GM12801 (cell line): ENCODE measurements at regions not wholly inside any gene's neighbourhood (a gene's known extent, or its start where the extent isn't known, plus 50 kb on each side); places are given as distances from the start of the nearest gene placed in this dataset.

ENCODE experiments used
- CTCF ChIP-seq: IDR thresholded peaks from one replicate; pipeline ENCODE4 v1.5.1; 2011; ENCODE audit warnings: control low read depth; ENCODE audit not compliant: insufficient read length; ENCODE audit errors: extremely low read depth

GRCh38 chr4:66035701-66036100, 365.4 kb upstream of the EPHA5 start:
- no peak for TF ChIP-seq CTCF

- TF ChIP-seq CTCF = no peak
These were observed 364.4 kb upstream of the EPHA5 start for GRCh38 chr4:66034671-66035070.

DNA sequence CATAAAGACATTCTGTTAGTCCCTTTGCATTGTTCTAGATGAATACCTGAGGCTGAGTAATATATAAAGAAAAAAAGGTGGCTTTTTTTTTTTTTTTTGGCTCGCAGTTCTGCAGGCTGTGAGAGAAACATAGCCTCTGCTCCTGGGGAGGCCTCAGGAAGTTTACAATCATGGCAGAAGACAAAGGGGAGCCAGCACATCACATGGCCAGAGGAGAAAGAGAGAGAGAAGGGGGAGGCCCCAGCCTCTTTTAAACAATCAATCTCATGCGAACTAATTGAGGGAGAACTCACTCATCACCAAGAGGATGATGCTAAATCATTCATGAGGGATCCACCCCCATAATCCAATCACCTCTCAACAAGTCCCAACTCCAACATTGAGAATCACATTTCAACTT, 364.0 kb upstream of the EPHA5 start:
- no peak for TF ChIP-seq CTCF

- TF ChIP-seq CTCF = no peak
These were observed 362.3 kb upstream of the EPHA5 start for GRCh38 chr4:66032571-66032970.

DNA sequence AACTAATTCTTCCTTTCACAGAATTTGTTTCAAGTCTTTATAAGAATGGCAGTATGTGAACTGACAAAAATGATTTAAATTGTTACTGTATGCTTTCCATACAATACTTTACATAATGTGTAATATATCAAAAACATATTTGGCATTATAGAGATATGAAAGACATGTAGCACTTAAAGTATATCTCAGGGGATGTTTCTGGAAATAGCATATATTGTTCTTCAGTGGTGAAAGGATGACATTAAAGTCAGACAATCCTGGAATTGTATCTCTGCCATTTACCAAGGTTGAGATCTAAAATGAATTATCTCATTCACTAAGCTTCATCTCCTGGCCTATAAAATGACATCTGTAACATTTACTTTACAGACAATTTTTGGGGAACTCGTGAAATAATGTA, 358.4 kb upstream of the EPHA5 start:
- TF ChIP-seq CTCF = no peak

- TF ChIP-seq CTCF = no peak
These were observed 352.8 kb upstream of the EPHA5 start for GRCh38 chr4:66023061-66023460.

- TF ChIP-seq CTCF = no peak
These were observed 347.4 kb upstream of the EPHA5 start for GRCh38 chr4:66017671-66018070.

DNA sequence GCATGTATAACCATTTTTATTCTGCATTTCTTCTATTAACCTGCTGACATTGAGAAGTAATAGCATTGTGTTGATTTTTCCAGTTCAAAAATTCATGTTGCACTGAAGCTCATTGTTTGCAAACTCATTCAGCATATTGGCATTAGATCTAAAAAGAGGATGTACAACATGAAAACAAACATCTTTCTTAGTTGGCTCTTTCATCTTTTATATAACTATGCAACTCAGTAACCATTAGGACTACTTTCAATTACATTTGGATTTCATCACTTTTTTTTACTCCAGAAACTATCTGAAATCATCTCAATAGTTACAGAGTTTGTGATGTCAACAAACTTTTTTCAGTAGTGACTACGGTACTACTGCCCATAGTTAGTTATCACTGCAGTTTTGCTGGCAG, 346.0 kb upstream of the EPHA5 start:
- no peak for TF ChIP-seq CTCF
